ENCODE measurements at regions not wholly inside any gene's neighbourhood (a gene's known extent, or its start where the extent isn't known, plus 50 kb on each side); places are given as distances from the start of the nearest gene placed in this dataset.
A peak's percentile ranks its signal among the peaks of the same experiment; 100 is the strongest.

DNA sequence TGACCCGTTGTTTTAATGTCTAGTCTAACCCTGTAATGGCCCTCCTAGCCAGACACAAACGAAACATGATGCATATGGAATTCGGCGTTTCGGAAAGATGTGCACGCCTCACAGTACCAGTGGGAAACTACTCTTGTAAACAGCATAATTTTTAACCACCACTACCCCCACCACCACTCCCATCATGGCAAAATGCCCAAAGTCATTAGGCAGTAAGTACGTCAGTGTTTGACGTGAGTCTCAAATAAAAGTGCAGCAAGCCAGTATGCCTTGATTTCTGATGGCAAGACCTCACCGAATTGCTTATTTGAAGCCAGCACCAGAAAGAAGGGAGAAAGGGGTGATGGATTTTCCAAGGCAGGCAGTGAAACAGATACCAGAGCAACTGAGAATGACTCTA lies 71.4 kb downstream of the ADRB2 start (continued):
- TF ChIP-seq ZNF16 (tag by site-specific recombination; IDR thresholded peaks at IDR 0.05; ENCODE audit: low read depth): no peak
- no peak for TF ChIP-seq ZNF391 (tag by site-specific recombination; IDR thresholded peaks at IDR 0.05; ENCODE audit: borderline replicate concordance, low read depth)
- TF ChIP-seq, protein P1, sequence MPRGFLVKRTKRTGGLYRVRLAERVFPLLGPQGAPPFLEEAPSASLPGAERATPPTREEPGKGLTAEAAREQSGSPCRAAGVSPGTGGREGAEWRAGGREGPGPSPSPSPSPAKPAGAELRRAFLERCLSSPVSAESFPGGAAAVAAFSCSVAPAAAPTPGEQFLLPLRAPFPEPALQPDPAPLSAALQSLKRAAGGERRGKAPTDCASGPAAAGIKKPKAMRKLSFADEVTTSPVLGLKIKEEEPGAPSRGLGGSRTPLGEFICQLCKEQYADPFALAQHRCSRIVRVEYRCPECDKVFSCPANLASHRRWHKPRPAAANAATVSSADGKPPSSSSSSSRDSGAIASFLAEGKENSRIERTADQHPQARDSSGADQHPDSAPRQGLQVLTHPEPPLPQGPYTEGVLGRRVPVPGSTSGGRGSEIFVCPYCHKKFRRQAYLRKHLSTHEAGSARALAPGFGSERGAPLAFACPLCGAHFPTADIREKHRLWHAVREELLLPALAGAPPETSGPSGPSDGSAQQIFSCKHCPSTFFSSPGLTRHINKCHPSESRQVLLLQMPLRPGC (tag by site-specific recombination; IDR thresholded peaks at IDR 0.05): peak; percentile 62; the same call in 1 of the 2 replicates
- no peak for TF ChIP-seq ZNF571 (tag by site-specific recombination; IDR thresholded peaks at IDR 0.05)
- no peak for TF ChIP-seq ZNF791 (tag by site-specific recombination; IDR thresholded peaks at IDR 0.05)
- TF ChIP-seq ZNF169 (tag by site-specific recombination; IDR thresholded peaks at IDR 0.05): no peak
- TF ChIP-seq, protein P2, sequence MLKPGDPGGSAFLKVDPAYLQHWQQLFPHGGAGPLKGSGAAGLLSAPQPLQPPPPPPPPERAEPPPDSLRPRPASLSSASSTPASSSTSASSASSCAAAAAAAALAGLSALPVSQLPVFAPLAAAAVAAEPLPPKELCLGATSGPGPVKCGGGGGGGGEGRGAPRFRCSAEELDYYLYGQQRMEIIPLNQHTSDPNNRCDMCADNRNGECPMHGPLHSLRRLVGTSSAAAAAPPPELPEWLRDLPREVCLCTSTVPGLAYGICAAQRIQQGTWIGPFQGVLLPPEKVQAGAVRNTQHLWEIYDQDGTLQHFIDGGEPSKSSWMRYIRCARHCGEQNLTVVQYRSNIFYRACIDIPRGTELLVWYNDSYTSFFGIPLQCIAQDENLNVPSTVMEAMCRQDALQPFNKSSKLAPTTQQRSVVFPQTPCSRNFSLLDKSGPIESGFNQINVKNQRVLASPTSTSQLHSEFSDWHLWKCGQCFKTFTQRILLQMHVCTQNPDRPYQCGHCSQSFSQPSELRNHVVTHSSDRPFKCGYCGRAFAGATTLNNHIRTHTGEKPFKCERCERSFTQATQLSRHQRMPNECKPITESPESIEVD (tag by site-specific recombination; IDR thresholded peaks at IDR 0.05): no peak
- peak; percentile 49 for TF ChIP-seq GLIS1 (tag by site-specific recombination; IDR thresholded peaks at IDR 0.05)
- TF ChIP-seq, protein P3, sequence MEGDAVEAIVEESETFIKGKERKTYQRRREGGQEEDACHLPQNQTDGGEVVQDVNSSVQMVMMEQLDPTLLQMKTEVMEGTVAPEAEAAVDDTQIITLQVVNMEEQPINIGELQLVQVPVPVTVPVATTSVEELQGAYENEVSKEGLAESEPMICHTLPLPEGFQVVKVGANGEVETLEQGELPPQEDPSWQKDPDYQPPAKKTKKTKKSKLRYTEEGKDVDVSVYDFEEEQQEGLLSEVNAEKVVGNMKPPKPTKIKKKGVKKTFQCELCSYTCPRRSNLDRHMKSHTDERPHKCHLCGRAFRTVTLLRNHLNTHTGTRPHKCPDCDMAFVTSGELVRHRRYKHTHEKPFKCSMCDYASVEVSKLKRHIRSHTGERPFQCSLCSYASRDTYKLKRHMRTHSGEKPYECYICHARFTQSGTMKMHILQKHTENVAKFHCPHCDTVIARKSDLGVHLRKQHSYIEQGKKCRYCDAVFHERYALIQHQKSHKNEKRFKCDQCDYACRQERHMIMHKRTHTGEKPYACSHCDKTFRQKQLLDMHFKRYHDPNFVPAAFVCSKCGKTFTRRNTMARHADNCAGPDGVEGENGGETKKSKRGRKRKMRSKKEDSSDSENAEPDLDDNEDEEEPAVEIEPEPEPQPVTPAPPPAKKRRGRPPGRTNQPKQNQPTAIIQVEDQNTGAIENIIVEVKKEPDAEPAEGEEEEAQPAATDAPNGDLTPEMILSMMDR (tag by site-specific recombination; IDR thresholded peaks at IDR 0.05): no peak
- peak; percentile 66 for TF ChIP-seq OSR2 (tag by site-specific recombination; IDR thresholded peaks at IDR 0.05)
- TF ChIP-seq, protein P4, sequence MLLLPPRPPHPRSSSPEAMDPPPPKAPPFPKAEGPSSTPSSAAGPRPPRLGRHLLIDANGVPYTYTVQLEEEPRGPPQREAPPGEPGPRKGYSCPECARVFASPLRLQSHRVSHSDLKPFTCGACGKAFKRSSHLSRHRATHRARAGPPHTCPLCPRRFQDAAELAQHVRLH (tag by site-specific recombination; IDR thresholded peaks at IDR 0.05): peak; percentile 76
- no peak for TF ChIP-seq ZBTB8A (tag by site-specific recombination; IDR thresholded peaks at IDR 0.05)
- no peak for TF ChIP-seq ZNF214 (tag by site-specific recombination; IDR thresholded peaks at IDR 0.05; ENCODE audit: borderline replicate concordance)
- no peak for TF ChIP-seq ZNF354C (tag by site-specific recombination; IDR thresholded peaks at IDR 0.05; ENCODE audit: borderline replicate concordance, low read depth)
- TF ChIP-seq ZNF248 (tag by site-specific recombination; IDR thresholded peaks at IDR 0.05): no peak
- TF ChIP-seq ZNF549 (tag by site-specific recombination; IDR thresholded peaks at IDR 0.05): no peak
- no peak for TF ChIP-seq ZNF596 (tag by site-specific recombination; IDR thresholded peaks at IDR 0.05)
- no peak for TF ChIP-seq ZFP37 (tag by site-specific recombination; IDR thresholded peaks at IDR 0.05)
- TF ChIP-seq, protein P5, sequence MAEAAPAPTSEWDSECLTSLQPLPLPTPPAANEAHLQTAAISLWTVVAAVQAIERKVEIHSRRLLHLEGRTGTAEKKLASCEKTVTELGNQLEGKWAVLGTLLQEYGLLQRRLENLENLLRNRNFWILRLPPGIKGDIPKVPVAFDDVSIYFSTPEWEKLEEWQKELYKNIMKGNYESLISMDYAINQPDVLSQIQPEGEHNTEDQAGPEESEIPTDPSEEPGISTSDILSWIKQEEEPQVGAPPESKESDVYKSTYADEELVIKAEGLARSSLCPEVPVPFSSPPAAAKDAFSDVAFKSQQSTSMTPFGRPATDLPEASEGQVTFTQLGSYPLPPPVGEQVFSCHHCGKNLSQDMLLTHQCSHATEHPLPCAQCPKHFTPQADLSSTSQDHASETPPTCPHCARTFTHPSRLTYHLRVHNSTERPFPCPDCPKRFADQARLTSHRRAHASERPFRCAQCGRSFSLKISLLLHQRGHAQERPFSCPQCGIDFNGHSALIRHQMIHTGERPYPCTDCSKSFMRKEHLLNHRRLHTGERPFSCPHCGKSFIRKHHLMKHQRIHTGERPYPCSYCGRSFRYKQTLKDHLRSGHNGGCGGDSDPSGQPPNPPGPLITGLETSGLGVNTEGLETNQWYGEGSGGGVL (tag by site-specific recombination; IDR thresholded peaks at IDR 0.05): peak; percentile 96
- TF ChIP-seq ZNF843 (tag by site-specific recombination; IDR thresholded peaks at IDR 0.05): peak; percentile 25; the same call in 1 of the 2 replicates
- no peak for TF ChIP-seq ZNF837 (tag by site-specific recombination; IDR thresholded peaks at IDR 0.05)
- TF ChIP-seq ZEB2 (tag by site-specific recombination; IDR thresholded peaks at IDR 0.05): 0 out of 2 replicates have a peak, but pooled peaks have one; percentile 22
- no peak for TF ChIP-seq KLF7 (tag by site-specific recombination; IDR thresholded peaks at IDR 0.05; ENCODE audit: borderline replicate concordance)
- TF ChIP-seq, protein P6, sequence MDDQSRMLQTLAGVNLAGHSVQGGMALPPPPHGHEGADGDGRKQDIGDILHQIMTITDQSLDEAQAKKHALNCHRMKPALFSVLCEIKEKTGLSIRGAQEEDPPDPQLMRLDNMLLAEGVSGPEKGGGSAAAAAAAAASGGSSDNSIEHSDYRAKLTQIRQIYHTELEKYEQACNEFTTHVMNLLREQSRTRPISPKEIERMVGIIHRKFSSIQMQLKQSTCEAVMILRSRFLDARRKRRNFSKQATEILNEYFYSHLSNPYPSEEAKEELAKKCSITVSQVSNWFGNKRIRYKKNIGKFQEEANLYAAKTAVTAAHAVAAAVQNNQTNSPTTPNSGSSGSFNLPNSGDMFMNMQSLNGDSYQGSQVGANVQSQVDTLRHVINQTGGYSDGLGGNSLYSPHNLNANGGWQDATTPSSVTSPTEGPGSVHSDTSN (CRISPR knock-in tag; IDR thresholded peaks at IDR 0.05): no peak
- TF ChIP-seq ZNF768 (tag by site-specific recombination; IDR thresholded peaks at IDR 0.05): no peak
- no peak for TF ChIP-seq ZSCAN16 (tag by site-specific recombination; IDR thresholded peaks at IDR 0.05)
- no peak; the same call in 1 of the 2 replicates for TF ChIP-seq ZNF501 (tag by site-specific recombination; IDR thresholded peaks at IDR 0.05)
- TF ChIP-seq ZNF514 (tag by site-specific recombination; IDR thresholded peaks at IDR 0.05): no peak
- TF ChIP-seq ZNF529 (tag by site-specific recombination; IDR thresholded peaks at IDR 0.05; ENCODE audit: insufficient replicate concordance): no peak
- no peak for TF ChIP-seq ZNF544 (tag by site-specific recombination; IDR thresholded peaks at IDR 0.05)
- TF ChIP-seq BCL11B (tag by site-specific recombination; IDR thresholded peaks at IDR 0.05; ENCODE audit: low read depth): no peak
- no peak for TF ChIP-seq ZNF555 (tag by site-specific recombination; conservative IDR thresholded peaks at IDR 0.05)
- no peak for TF ChIP-seq OVOL3 (tag by site-specific recombination; IDR thresholded peaks at IDR 0.05)
- no peak for TF ChIP-seq ZNF292 (tag by site-specific recombination; IDR thresholded peaks at IDR 0.05; ENCODE audit: borderline replicate concordance, low read depth)
- TF ChIP-seq BCL11A (tag by site-specific recombination; IDR thresholded peaks at IDR 0.05; ENCODE audit: low read depth): no peak

Measured in HEK293 (cell line).